ENCODE measurements at regions not wholly inside any gene's neighbourhood (a gene's known extent, or its start where the extent isn't known, plus 50 kb on each side); places are given as distances from the start of the nearest gene placed in this dataset.

DNA sequence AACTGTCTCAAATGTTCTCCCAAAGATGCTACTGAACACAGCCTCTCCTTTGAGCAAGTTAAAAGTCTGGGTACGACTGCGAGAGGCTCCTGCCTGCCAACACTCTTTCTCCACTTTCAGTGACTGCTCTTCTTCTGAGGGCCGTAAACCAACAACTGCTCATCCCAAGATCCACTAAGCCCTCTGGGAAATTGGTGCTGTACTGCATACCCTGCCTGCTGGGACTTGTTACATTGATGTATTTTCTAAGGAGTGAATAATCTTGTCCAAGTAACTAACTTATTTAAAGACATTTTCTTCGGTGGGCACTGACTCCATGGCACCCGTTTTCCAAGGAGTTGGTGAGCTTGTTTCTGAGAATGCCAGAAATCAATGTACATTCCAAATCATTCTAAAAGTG is 87.2 kb downstream of the ZNF280B start:
- Histone ChIP-seq H3K9me3 (ENCODE audit: control insufficient read depth, insufficient read depth, low read depth, low read length) (no peaks in the 10 kb centered on the region), H3K4me1 (ENCODE audit: control insufficient read depth, extremely low read depth, insufficient read depth, low read length) (no peaks in the 10 kb centered on the region), H3K27ac (ENCODE audit: insufficient read depth, low read length) (no peak overlapping the region), H3K4me3 (replicated peaks in 1 of 4; ENCODE audit: control extremely low read depth in 1 of 4, insufficient read depth in 1 of 4, low read depth in 3 of 4, low read length in 4 of 4) (no peak overlapping the region), H3K4me2 (ENCODE audit: extremely low read depth, insufficient read depth, low read length) (no peak overlapping the region), H3K27me3 (ENCODE audit: control insufficient read depth, insufficient read depth, low read length) (no peaks in the 10 kb centered on the region), H3K9ac (ENCODE audit: insufficient read depth, low read length) (no peak overlapping the region), H3K36me3 (ENCODE audit: control insufficient read depth, insufficient read depth, low read length) (no peaks in the 10 kb centered on the region), H2AFZ (ENCODE audit: low read length) (no peak overlapping the region), H4K20me1 (ENCODE audit: control insufficient read depth, extremely low read depth, insufficient read depth, low read length) (no peaks in the 10 kb centered on the region), H3K79me2 (ENCODE audit: control insufficient read depth, insufficient read depth, low read length) (no peaks in the 10 kb centered on the region)
- no peak for TF ChIP-seq CTCF (conservative IDR thresholded peaks at IDR 0.05 in 1 of 2, IDR thresholded peaks at IDR 0.05 in 1 of 2; ENCODE audit: low read depth in 1 of 2, low read length in 2 of 2)
- no peak for DNase-seq (ENCODE audit: low read depth in 2 of 2)

DNA sequence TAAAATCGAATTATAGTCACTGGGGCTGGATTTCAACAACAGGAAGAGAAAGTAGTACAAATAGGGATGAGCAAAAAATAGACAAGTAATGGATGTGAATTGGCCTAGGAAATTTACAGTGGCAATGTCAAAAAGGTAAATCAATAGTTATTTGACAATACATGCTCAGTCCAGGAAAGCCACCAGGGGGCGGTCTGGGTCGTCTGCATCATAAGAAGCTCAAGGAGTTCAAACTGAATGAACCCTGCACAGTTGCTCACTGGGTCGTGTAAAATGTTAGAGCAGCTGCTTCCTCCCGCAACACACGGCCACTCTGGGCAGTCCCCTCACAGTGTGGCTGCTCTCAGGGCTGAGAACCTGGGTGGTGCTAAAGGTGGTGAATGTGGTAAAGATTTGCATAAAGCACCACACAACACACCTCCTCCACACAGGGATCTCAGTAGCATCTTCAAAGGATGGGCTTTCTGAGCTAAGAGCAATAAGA is 85.9 kb downstream of the ZNF280B start:
- Histone ChIP-seq H3K9me3 (ENCODE audit: control insufficient read depth, insufficient read depth, low read depth, low read length) (no peaks in the 10 kb centered on the region), H3K27me3 (ENCODE audit: control insufficient read depth, insufficient read depth, low read length) (no peaks in the 10 kb centered on the region), H3K4me3 (replicated peaks in 1 of 4; ENCODE audit: control extremely low read depth in 1 of 4, insufficient read depth in 1 of 4, low read depth in 3 of 4, low read length in 4 of 4) (no peak overlapping the region), H3K4me1 (ENCODE audit: control insufficient read depth, extremely low read depth, insufficient read depth, low read length) (no peaks in the 10 kb centered on the region), H3K79me2 (ENCODE audit: control insufficient read depth, insufficient read depth, low read length) (no peaks in the 10 kb centered on the region), H3K4me2 (ENCODE audit: extremely low read depth, insufficient read depth, low read length) (no peak overlapping the region), H3K9ac (ENCODE audit: insufficient read depth, low read length) (no peak overlapping the region), H3K36me3 (ENCODE audit: control insufficient read depth, insufficient read depth, low read length) (no peaks in the 10 kb centered on the region), H2AFZ (ENCODE audit: low read length) (no peak overlapping the region), H3K27ac (ENCODE audit: insufficient read depth, low read length) (no peak overlapping the region), H4K20me1 (ENCODE audit: control insufficient read depth, extremely low read depth, insufficient read depth, low read length) (no peaks in the 10 kb centered on the region)
- no peak for TF ChIP-seq EZH2 (IDR thresholded peaks at IDR 0.05; ENCODE audit: low read length, missing control alignments)
- TF ChIP-seq CTCF (conservative IDR thresholded peaks at IDR 0.05 in 1 of 2, IDR thresholded peaks at IDR 0.05 in 1 of 2; ENCODE audit: low read depth in 1 of 2, low read length in 2 of 2): peak; percentile 78 to 95
- DNase-seq (ENCODE audit: low read depth in 2 of 2): peak; percentile 42 to 64

GRCh38 chr22:22423681-22424080 is 84.9 kb downstream of the ZNF280B start:
- TF ChIP-seq CTCF (conservative IDR thresholded peaks at IDR 0.05 in 1 of 2, IDR thresholded peaks at IDR 0.05 in 1 of 2; ENCODE audit: low read depth in 1 of 2, low read length in 2 of 2) (no peak), EZH2 (IDR thresholded peaks at IDR 0.05; ENCODE audit: low read length, missing control alignments) (no peak)
- H3K4me3 ChIP-seq (replicated peaks in 1 of 4; ENCODE audit: control extremely low read depth in 1 of 4, insufficient read depth in 1 of 4, low read depth in 3 of 4, low read length in 4 of 4): no peak overlapping the region
- H3K79me2 ChIP-seq (ENCODE audit: control insufficient read depth, insufficient read depth, low read length): no peaks in the 10 kb centered on the region
- H3K4me1 ChIP-seq (ENCODE audit: control insufficient read depth, extremely low read depth, insufficient read depth, low read length): no peaks in the 10 kb centered on the region
- H3K36me3 ChIP-seq (ENCODE audit: control insufficient read depth, insufficient read depth, low read length): no peaks in the 10 kb centered on the region
- H3K27me3 ChIP-seq (ENCODE audit: control insufficient read depth, insufficient read depth, low read length): no peaks in the 10 kb centered on the region
- no peak overlapping the region for H3K27ac ChIP-seq (ENCODE audit: insufficient read depth, low read length)
- no peak for DNase-seq (ENCODE audit: low read depth in 2 of 2)
- H4K20me1 ChIP-seq (ENCODE audit: control insufficient read depth, extremely low read depth, insufficient read depth, low read length): no peaks in the 10 kb centered on the region
- H3K9me3 ChIP-seq (ENCODE audit: control insufficient read depth, insufficient read depth, low read depth, low read length): no peaks in the 10 kb centered on the region
- H3K9ac ChIP-seq (ENCODE audit: insufficient read depth, low read length): no peak overlapping the region
- no peak overlapping the region for H2AFZ ChIP-seq (ENCODE audit: low read length)
- H3K4me2 ChIP-seq (ENCODE audit: extremely low read depth, insufficient read depth, low read length): no peak overlapping the region

All from fibroblast of lung (primary cell).